KMS-11 (cell line): ENCODE measurements at regions not wholly inside any gene's neighbourhood (a gene's known extent, or its start where the extent isn't known, plus 50 kb on each side); places are given as distances from the start of the nearest gene placed in this dataset.

ENCODE experiments used
- H2AFZ ChIP-seq: fragments of 200-600 bp; sonication (generic); 2 replicates; pipeline ENCODE4 v1.6.1; 2016; ENCODE audit warnings: antibody characterized with exemption, mixed run types, low read depth
- H3K27ac ChIP-seq: fragments of 200-600 bp; sonication (generic); 2 replicates; pipeline ENCODE4 v1.6.1; 2016; ENCODE audit warnings: mild to moderate bottlenecking, mixed run types
- H3K27me3 ChIP-seq: fragments of 200-600 bp; sonication (generic); 2 replicates; pipeline ENCODE4 v1.6.1; 2017; ENCODE audit warnings: mild to moderate bottlenecking, low read depth, mixed run types, moderate library complexity; ENCODE audit not compliant: insufficient read depth
- H3K36me3 ChIP-seq: fragments of 200-600 bp; sonication (generic); 2 replicates; pipeline ENCODE4 v1.6.1; 2017; ENCODE audit warnings: mild to moderate bottlenecking, mixed run types; ENCODE audit not compliant: insufficient read depth
- H3K4me1 ChIP-seq: fragments of 200-600 bp; sonication (generic); 2 replicates; pipeline ENCODE4 v1.6.1; 2016; ENCODE audit warnings: mild to moderate bottlenecking, low read depth, mixed run types; ENCODE audit not compliant: poor library complexity, severe bottlenecking
- H3K4me2 ChIP-seq: fragments of 200-600 bp; sonication (generic); 2 replicates; pipeline ENCODE4 v1.7.0; 2016; ENCODE audit warnings: mild to moderate bottlenecking, mixed run types
- H3K4me3 ChIP-seq: fragments of 200-600 bp; sonication (generic); IDR thresholded peaks from 2 replicates; pipeline ENCODE4 v1.6.1; 2017; ENCODE audit warnings: low read depth, low read length, mixed read lengths; ENCODE audit not compliant: insufficient read depth
- H3K79me2 ChIP-seq: fragments of 200-600 bp; sonication (generic); 2 replicates; pipeline ENCODE4 v1.6.1; 2016; ENCODE audit warnings: low read depth, mixed run types; ENCODE audit not compliant: insufficient read depth
- H3K9ac ChIP-seq: fragments of 200-600 bp; sonication (generic); 2 replicates; pipeline ENCODE4 v1.6.1; 2016; ENCODE audit warnings: mild to moderate bottlenecking, mixed run types
- H4K20me1 ChIP-seq: fragments of 200-600 bp; sonication (generic); 2 replicates; pipeline ENCODE4 v1.6.1; 2016; ENCODE audit warnings: mild to moderate bottlenecking, mixed run types; ENCODE audit not compliant: insufficient read depth
- TF ChIP-seq, protein P1 (sequence below): fragments of 200-600 bp; sonication (generic); conservative IDR thresholded peaks from 2 replicates; pipeline ENCODE4 v1.6.1; 2017; ENCODE audit warnings: low read depth, mild to moderate bottlenecking, antibody characterized with exemption, low read length, moderate library complexity, mixed read lengths

- TF ChIP-seq, protein P1, sequence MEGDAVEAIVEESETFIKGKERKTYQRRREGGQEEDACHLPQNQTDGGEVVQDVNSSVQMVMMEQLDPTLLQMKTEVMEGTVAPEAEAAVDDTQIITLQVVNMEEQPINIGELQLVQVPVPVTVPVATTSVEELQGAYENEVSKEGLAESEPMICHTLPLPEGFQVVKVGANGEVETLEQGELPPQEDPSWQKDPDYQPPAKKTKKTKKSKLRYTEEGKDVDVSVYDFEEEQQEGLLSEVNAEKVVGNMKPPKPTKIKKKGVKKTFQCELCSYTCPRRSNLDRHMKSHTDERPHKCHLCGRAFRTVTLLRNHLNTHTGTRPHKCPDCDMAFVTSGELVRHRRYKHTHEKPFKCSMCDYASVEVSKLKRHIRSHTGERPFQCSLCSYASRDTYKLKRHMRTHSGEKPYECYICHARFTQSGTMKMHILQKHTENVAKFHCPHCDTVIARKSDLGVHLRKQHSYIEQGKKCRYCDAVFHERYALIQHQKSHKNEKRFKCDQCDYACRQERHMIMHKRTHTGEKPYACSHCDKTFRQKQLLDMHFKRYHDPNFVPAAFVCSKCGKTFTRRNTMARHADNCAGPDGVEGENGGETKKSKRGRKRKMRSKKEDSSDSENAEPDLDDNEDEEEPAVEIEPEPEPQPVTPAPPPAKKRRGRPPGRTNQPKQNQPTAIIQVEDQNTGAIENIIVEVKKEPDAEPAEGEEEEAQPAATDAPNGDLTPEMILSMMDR: no peak
- H3K27ac ChIP-seq: no peak overlapping the region
- H4K20me1 ChIP-seq: no peaks in the 10 kb centered on the region
Observed at GRCh38 chr12:97616946-97617345, 154.3 kb downstream of the RMST start.

GRCh38 chr12:97628962-97629361, 166.4 kb downstream of the RMST start:
- Histone ChIP-seq H3K36me3 (no peaks in the 10 kb centered on the region), H3K27ac (no peak overlapping the region), H3K4me3 (no peak overlapping the region), H3K4me2 (no peak overlapping the region), H3K27me3 (no peaks in the 10 kb centered on the region), H2AFZ (no peak overlapping the region), H4K20me1 (no peaks in the 10 kb centered on the region), H3K4me1 (no peaks in the 10 kb centered on the region), H3K9ac (no peak overlapping the region), H3K79me2 (no peaks in the 10 kb centered on the region)
- TF ChIP-seq, protein P1: no peak

More at GRCh38 chr12:97616946-97617345, 154.3 kb downstream of the RMST start:
- no peak overlapping the region for H3K9ac ChIP-seq
- no peaks in the 10 kb centered on the region for H3K27me3 ChIP-seq
- H3K36me3 ChIP-seq: no peaks in the 10 kb centered on the region
- no peaks in the 10 kb centered on the region for H3K4me1 ChIP-seq
- H2AFZ ChIP-seq: no peak overlapping the region
- H3K4me3 ChIP-seq: no peak overlapping the region
- H3K79me2 ChIP-seq: no peaks in the 10 kb centered on the region
- no peak overlapping the region for H3K4me2 ChIP-seq

GRCh38 chr12:97629382-97629781, 166.8 kb downstream of the RMST start:
- Histone ChIP-seq H3K27ac (no peak overlapping the region), H3K9ac (no peak overlapping the region), H3K4me3 (no peak overlapping the region), H3K4me2 (no peak overlapping the region), H3K4me1 (no peaks in the 10 kb centered on the region), H2AFZ (no peak overlapping the region), H3K79me2 (no peaks in the 10 kb centered on the region), H3K27me3 (no peaks in the 10 kb centered on the region), H3K36me3 (no peaks in the 10 kb centered on the region), H4K20me1 (no peaks in the 10 kb centered on the region)
- TF ChIP-seq, protein P1: no peak

GRCh38 chr12:97630356-97630755, 167.8 kb downstream of the RMST start:
- Histone ChIP-seq H2AFZ (no peak overlapping the region), H3K4me3 (no peak overlapping the region), H3K79me2 (no peaks in the 10 kb centered on the region), H3K36me3 (no peaks in the 10 kb centered on the region), H3K4me2 (no peak overlapping the region), H3K27me3 (no peaks in the 10 kb centered on the region), H3K27ac (no peak overlapping the region), H4K20me1 (no peaks in the 10 kb centered on the region), H3K9ac (no peak overlapping the region), H3K4me1 (no peaks in the 10 kb centered on the region)
- TF ChIP-seq, protein P1: no peak
